Lung (tissue), 11 donors: ENCODE measurements at regions not wholly inside any gene's neighbourhood (a gene's known extent, or its start where the extent isn't known, plus 50 kb on each side); places are given as distances from the start of the nearest gene placed in this dataset.

Experiments
- ATAC-seq: fragments of 200-7000 bp; cut with Tn5 transposase; one replicate; pipeline ENCODE4 v1.9.1; 2020; ENCODE audit warnings: moderate number of reproducible peaks; ENCODE audit not compliant: insufficient read depth, low FRiP score
- DNase-seq, 3 donors: peaks; one replicate each; pipeline ENCODE4 v3.0.0-alpha.2; 2013 to 2017
- H3K27ac ChIP-seq, 2 donors: one replicate each; pipeline ENCODE4 v1.5.1; 2013; ENCODE audit warnings: mild to moderate bottlenecking in 2 of 2, moderate library complexity in 2 of 2, control low read depth in 1 of 2, inconsistent platforms in 1 of 2, low read depth in 1 of 2, low read length in 1 of 2
- H3K27me3 ChIP-seq, 3 donors: one replicate each; pipeline ENCODE4 v1.5.1; 2013; ENCODE audit warnings: low read length in 2 of 3; ENCODE audit not compliant: control insufficient read depth in 3 of 3, insufficient read depth in 3 of 3
- H3K36me3 ChIP-seq, 4 donors: one replicate each; pipeline ENCODE4 v1.5.1; 2013; ENCODE audit warnings: low read length in 4 of 4, mild to moderate bottlenecking in 1 of 4, moderate library complexity in 1 of 4; ENCODE audit not compliant: control insufficient read depth in 4 of 4, insufficient read depth in 4 of 4
- H3K4me1 ChIP-seq, 5 donors: one replicate each; pipeline ENCODE4 v1.5.1; 2013; ENCODE audit warnings: low read length in 5 of 5, mild to moderate bottlenecking in 2 of 5, moderate library complexity in 1 of 5; ENCODE audit not compliant: control insufficient read depth in 5 of 5, insufficient read depth in 5 of 5
- H3K4me3 ChIP-seq: one replicate; pipeline ENCODE4 v1.5.1; 2013; ENCODE audit warnings: mild to moderate bottlenecking, control low read depth, moderate library complexity
- H3K9ac ChIP-seq, 2 donors: one replicate each; pipeline ENCODE4 v1.5.1; 2013; ENCODE audit warnings: low read length in 2 of 2, control low read depth in 1 of 2; ENCODE audit not compliant: insufficient read depth in 1 of 2
- H3K9me3 ChIP-seq, 4 donors: one replicate each; pipeline ENCODE4 v1.5.1; 2013; ENCODE audit warnings: low read length in 3 of 4, mild to moderate bottlenecking in 1 of 4, moderate library complexity in 1 of 4; ENCODE audit not compliant: control insufficient read depth in 4 of 4, insufficient read depth in 3 of 4
- WGBS, 2 donors: extraction: QIAGEN DNeasy Blood & Tissue Kit; methylation state at CpG; one replicate each; pipeline ENCODE4 v1.1.7; 2013; 5-methylcytosine and 5-hydroxymethylcytosine counted together
- TF ChIP-seq, protein P1 (sequence below): IDR thresholded peaks from 2 replicates; pipeline ENCODE4 v1.5.1; 2012; ENCODE audit warnings: mild to moderate bottlenecking; ENCODE audit errors: control extremely low read depth, extremely low read depth
- donor health status: control.
- donor health status: control.
- donor health status: Bipolar disorder and iron deficiency.
- donor health status: healthy.
- donor health status: DM: yes; HTN: yes; CAD: no.

DNA sequence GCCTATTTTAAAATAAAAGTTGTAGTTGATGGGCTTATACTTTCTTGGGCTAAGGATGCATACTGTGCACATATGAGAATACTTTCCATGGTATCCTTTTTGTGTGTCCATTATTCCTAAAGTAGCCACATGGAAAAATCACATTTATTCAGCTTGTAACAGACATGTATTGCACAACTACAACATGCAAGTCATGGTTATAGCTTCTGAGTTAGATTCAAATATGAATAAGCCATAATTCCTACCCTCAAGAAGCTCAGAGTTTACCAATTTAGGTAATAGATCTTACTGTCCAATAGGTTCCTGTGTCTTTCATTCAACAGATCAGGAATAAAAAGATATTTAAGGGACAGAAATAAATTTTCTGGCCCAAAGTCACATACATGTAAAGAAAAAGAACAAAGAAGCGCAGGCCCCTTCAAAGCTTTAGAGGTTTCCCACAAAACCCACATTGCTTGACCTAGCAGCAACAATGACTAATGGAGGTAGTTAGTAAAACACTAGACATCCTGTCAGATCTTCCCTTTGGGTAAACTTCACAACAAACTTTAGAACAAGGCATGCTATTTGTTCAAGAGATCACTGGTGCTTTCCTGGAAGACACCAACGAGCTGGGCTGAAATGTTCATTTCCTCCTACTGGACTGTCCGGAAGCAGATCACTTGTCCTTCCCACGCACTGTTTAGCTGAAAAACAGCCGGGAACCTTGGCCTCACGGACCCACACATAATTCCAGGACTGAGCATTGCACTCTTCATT is 78.4 kb upstream of the ITGA1 start:
- Histone ChIP-seq H3K9ac (no peak overlapping the region), H3K27ac (peak overlapping the region in 1 of 2 donors; percentile 40), H3K4me3 (no peak overlapping the region), H3K9me3 (no peaks in the 10 kb centered on the region), H3K27me3 (no peaks in the 10 kb centered on the region), H3K36me3 (no peaks in the 10 kb centered on the region), H3K4me1 (peaks cover 0 to 2% (median 0%) of the 10 kb centered on the region in 5 donors)
- TF ChIP-seq, protein P1, sequence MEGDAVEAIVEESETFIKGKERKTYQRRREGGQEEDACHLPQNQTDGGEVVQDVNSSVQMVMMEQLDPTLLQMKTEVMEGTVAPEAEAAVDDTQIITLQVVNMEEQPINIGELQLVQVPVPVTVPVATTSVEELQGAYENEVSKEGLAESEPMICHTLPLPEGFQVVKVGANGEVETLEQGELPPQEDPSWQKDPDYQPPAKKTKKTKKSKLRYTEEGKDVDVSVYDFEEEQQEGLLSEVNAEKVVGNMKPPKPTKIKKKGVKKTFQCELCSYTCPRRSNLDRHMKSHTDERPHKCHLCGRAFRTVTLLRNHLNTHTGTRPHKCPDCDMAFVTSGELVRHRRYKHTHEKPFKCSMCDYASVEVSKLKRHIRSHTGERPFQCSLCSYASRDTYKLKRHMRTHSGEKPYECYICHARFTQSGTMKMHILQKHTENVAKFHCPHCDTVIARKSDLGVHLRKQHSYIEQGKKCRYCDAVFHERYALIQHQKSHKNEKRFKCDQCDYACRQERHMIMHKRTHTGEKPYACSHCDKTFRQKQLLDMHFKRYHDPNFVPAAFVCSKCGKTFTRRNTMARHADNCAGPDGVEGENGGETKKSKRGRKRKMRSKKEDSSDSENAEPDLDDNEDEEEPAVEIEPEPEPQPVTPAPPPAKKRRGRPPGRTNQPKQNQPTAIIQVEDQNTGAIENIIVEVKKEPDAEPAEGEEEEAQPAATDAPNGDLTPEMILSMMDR = no peak
- no peak for DNase-seq
- ATAC-seq = no peak
- 43 to 51% methylated on average over 6 of the region's 6 CpGs for WGBS, 2 donors

DNA sequence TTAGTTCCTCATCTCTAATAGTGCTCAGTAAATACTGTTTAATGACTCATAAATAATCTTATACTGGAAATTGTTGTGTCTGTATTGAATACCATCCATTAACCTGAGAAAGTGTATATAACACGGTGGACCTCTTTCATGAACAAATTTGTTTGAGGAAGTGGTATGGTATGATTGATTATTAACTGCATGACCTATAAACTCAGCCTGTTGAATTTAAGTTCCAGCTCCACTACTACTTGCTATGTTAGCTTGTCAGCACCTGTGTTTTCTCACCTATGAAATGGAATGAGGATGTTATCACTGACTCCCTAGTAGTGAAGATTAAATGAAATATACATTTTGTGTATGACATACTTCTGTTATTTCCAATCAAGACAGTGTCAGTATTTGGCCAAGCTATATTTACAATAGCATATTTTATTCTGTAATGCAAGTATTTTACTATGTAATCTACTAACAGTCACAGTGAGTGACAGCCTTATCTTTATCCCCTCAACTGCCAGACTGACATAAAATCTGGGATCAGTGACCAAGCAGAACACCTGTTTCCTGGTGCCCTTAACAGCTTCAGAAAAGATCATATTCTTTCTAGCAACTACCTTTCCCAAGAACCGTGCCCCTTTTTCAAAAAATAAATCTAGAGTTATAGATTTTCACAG is 77.3 kb upstream of the ITGA1 start:
- no peak overlapping the region for H3K27ac ChIP-seq

DNA sequence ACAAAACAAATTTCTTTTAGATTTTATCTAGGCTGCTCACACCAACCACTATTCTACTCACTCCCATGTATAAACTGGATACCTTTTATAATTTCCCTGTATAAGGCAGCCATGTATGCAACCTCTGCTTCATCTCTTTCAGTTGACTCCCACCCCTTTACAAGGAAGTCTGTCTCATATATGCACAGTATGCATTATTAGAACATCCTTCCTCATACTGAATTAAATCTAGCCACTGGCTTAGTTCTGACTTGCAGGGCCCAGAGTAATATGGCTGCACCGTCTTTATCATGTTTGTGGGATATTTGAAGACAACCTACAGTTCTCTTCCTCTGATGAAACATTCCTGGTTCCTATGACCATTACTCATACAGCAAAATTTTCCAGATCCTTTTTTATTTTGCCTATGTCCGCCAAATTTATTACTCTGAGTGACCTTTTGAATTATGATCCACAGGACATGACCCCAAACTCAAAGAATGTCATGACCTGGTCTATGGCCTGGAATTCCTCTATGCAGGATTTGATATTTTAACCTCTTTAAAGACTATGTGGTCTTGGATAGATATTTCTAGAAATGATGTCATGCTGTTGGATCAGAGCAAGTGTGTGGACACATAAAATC is 76.6 kb upstream of the ITGA1 start:
- DNase-seq (no peak), ATAC-seq (no peak)
- H3K27me3 ChIP-seq = no peaks in the 10 kb centered on the region
- H3K27ac ChIP-seq = no peak overlapping the region
- H3K9me3 ChIP-seq = no peaks in the 10 kb centered on the region
- no peak overlapping the region for H3K4me3 ChIP-seq
- WGBS, 2 donors = 86 to 88% methylated on average over 2 of the region's 2 CpGs
- no peak overlapping the region for H3K9ac ChIP-seq
- TF ChIP-seq, protein P1 = no peak
- no peaks in the 10 kb centered on the region for H3K36me3 ChIP-seq
- H3K4me1 ChIP-seq = peaks cover 0 to 2% (median 0%) of the 10 kb centered on the region in 5 donors

More for the DNA sequence above, 77.3 kb upstream of the ITGA1 start:
- ATAC-seq = no peak
- peaks cover 0 to 2% (median 0%) of the 10 kb centered on the region in 5 donors for H3K4me1 ChIP-seq
- H3K9ac ChIP-seq = no peak overlapping the region
- no peak overlapping the region for H3K4me3 ChIP-seq
- DNase-seq = no peak
- no peaks in the 10 kb centered on the region for H3K9me3 ChIP-seq
- TF ChIP-seq, protein P1 = no peak
- no peaks in the 10 kb centered on the region for H3K36me3 ChIP-seq
- H3K27me3 ChIP-seq = no peaks in the 10 kb centered on the region
- WGBS, 2 donors = 33 to 47% methylated on average over 2 of the region's 2 CpGs
